Activated CD8-positive, alpha-beta T cell treated with anti-CD3 and anti-CD28 coated beads, Interleukin-2, amount 10 ng/mL, durations not matched to agents 7 days and 5 days (primary cell): ENCODE measurements at regions not wholly inside any gene's neighbourhood (a gene's known extent, or its start where the extent isn't known, plus 50 kb on each side); places are given as distances from the start of the nearest gene placed in this dataset.

Experiments used
- ATAC-seq: fragments of 150-1000 bp; cut with Tn5 transposase; one replicate; pipeline ENCODE4 v1.10.0; 2021; ENCODE audit warnings: moderate library complexity
- CTCF ChIA-PET: fragments of 350-600 bp; sonication (Branson Sonifier 250); formaldehyde crosslinking; loops from one replicate; lab custom pipeline; 2021; ENCODE audit warnings: antibody characterized with exemption; lab: Charles Lee
- POLR2A ChIA-PET: fragments of 350-600 bp; sonication (Branson Sonifier 250); formaldehyde crosslinking; loops from one replicate; lab custom pipeline; 2021; ENCODE audit warnings: antibody characterized with exemption; lab: Charles Lee
- DNase-seq: peaks from one replicate; pipeline ENCODE4 v3.0.0-alpha.2; 2020
- H3K27ac Mint-ChIP-seq: one replicate; pipeline ENCODE4 v1.8.0; 2021; ENCODE audit warnings: mild to moderate bottlenecking, mixed read lengths
- H3K27me3 Mint-ChIP-seq: one replicate; pipeline ENCODE4 v1.8.0; 2021; ENCODE audit warnings: low read depth, mixed read lengths
- H3K36me3 Mint-ChIP-seq: one replicate; pipeline ENCODE4 v1.8.0; 2021; ENCODE audit warnings: low read depth, mixed read lengths
- H3K4me1 Mint-ChIP-seq: one replicate; pipeline ENCODE4 v1.8.0; 2021; ENCODE audit warnings: low read depth, mixed read lengths
- H3K4me3 Mint-ChIP-seq: one replicate; pipeline ENCODE4 v1.8.0; 2021; ENCODE audit warnings: mild to moderate bottlenecking, mixed read lengths
- H3K9me3 Mint-ChIP-seq: one replicate; pipeline ENCODE4 v1.8.0; 2022; ENCODE audit warnings: mixed read lengths; ENCODE audit not compliant: insufficient read depth

GRCh38 chr18:63071701-63072141 lies 247.8 kb downstream of the BCL2 start:
- H3K4me1 Mint-ChIP-seq = peaks cover 11% of the 10 kb centered on the region
- H3K36me3 Mint-ChIP-seq = no peaks in the 10 kb centered on the region
- no peak overlapping the region for H3K27ac Mint-ChIP-seq
- DNase-seq = no peak
- H3K27me3 Mint-ChIP-seq = peaks cover 25% of the 10 kb centered on the region
- ChIA-PET CTCF (interaction anchor here (1.8 kb wide), 1 partner anchor 55 kb away, joined by 6 read pairs; no protein-coding TSS in a partner anchor), POLR2A (no interaction called here)
- no peak overlapping the region for H3K4me3 Mint-ChIP-seq
- no peaks in the 10 kb centered on the region for H3K9me3 Mint-ChIP-seq
- ATAC-seq = no peak

GRCh38 chr18:63070767-63071502 lies 248.6 kb downstream of the BCL2 start:
- ChIA-PET POLR2A (no interaction called here), CTCF (interaction anchor here (1.8 kb wide), 1 partner anchor 55 kb away, joined by 6 read pairs; no protein-coding TSS in a partner anchor)
- Mint-ChIP-seq H3K27ac (no peak overlapping the region), H3K27me3 (peaks cover 23% of the 10 kb centered on the region), H3K4me3 (no peak overlapping the region), H3K4me1 (peaks cover 11% of the 10 kb centered on the region), H3K9me3 (no peaks in the 10 kb centered on the region), H3K36me3 (no peaks in the 10 kb centered on the region)
- no peak for ATAC-seq
- no peak for DNase-seq

GRCh38 chr18:63069496-63069895 lies 250.1 kb downstream of the BCL2 start:
- CTCF ChIA-PET = interaction anchor here (0.9 kb wide), 1 partner anchor 26 kb away, joined by 3 read pairs; no protein-coding TSS in a partner anchor
- Mint-ChIP-seq H3K36me3 (no peaks in the 10 kb centered on the region), H3K27me3 (peaks cover 21% of the 10 kb centered on the region), H3K4me3 (no peak overlapping the region), H3K27ac (no peak overlapping the region), H3K4me1 (no peaks in the 10 kb centered on the region), H3K9me3 (no peaks in the 10 kb centered on the region)
- DNase-seq (no peak), ATAC-seq (no peak)
- POLR2A ChIA-PET = no interaction called here

- no peaks in the 10 kb centered on the region for H3K36me3 Mint-ChIP-seq
- ChIA-PET CTCF (interaction anchor here (1.0 to 1.3 kb wide), 2 partner anchors 10 to 271 kb away, joined by 3 read pairs; no protein-coding TSS in a partner anchor), POLR2A (no interaction called here)
- no peak overlapping the region for H3K4me3 Mint-ChIP-seq
- no peak overlapping the region for H3K27ac Mint-ChIP-seq
- H3K27me3 Mint-ChIP-seq = peaks cover 23% of the 10 kb centered on the region
- ATAC-seq (no peak), DNase-seq (no peak)
- no peaks in the 10 kb centered on the region for H3K9me3 Mint-ChIP-seq
- no peaks in the 10 kb centered on the region for H3K4me1 Mint-ChIP-seq
Observed at GRCh38 chr18:63067939-63068338, 251.6 kb downstream of the BCL2 start.

GRCh38 chr18:63065172-63065571 lies 254.4 kb downstream of the BCL2 start:
- H3K9me3 Mint-ChIP-seq = no peaks in the 10 kb centered on the region
- H3K4me3 Mint-ChIP-seq = no peak overlapping the region
- no peaks in the 10 kb centered on the region for H3K36me3 Mint-ChIP-seq
- no peak for ATAC-seq
- DNase-seq = no peak
- ChIA-PET CTCF (no interaction called here), POLR2A (no interaction called here)
- H3K4me1 Mint-ChIP-seq = no peaks in the 10 kb centered on the region
- peaks cover 27% of the 10 kb centered on the region for H3K27me3 Mint-ChIP-seq
- no peak overlapping the region for H3K27ac Mint-ChIP-seq

GRCh38 chr18:63063171-63063570 lies 256.4 kb downstream of the BCL2 start:
- no peaks in the 10 kb centered on the region for H3K9me3 Mint-ChIP-seq
- POLR2A ChIA-PET = interaction anchor here (0.5 kb wide), 1 partner anchor 9 kb away, joined by 3 read pairs; no protein-coding TSS in a partner anchor
- no peak overlapping the region for H3K4me3 Mint-ChIP-seq
- H3K36me3 Mint-ChIP-seq = no peaks in the 10 kb centered on the region
- DNase-seq (no peak), ATAC-seq (no peak)
- peaks cover 22% of the 10 kb centered on the region for H3K27me3 Mint-ChIP-seq
- CTCF ChIA-PET = no interaction called here
- no peak overlapping the region for H3K27ac Mint-ChIP-seq
- H3K4me1 Mint-ChIP-seq = no peaks in the 10 kb centered on the region

GRCh38 chr18:63062246-63062645 lies 257.3 kb downstream of the BCL2 start:
- CTCF ChIA-PET = interaction anchor here (1.3 kb wide), 1 partner anchor 46 kb away, joined by 4 read pairs; no protein-coding TSS in a partner anchor
- ATAC-seq (no peak), DNase-seq (no peak)
- Mint-ChIP-seq H3K27me3 (peaks cover 22% of the 10 kb centered on the region), H3K27ac (no peak overlapping the region), H3K36me3 (no peaks in the 10 kb centered on the region), H3K4me1 (no peaks in the 10 kb centered on the region), H3K4me3 (no peak overlapping the region), H3K9me3 (no peaks in the 10 kb centered on the region)
- POLR2A ChIA-PET = no interaction called here

GRCh38 chr18:63061303-63061702 lies 258.3 kb downstream of the BCL2 start:
- Mint-ChIP-seq H3K27me3 (peaks cover 22% of the 10 kb centered on the region), H3K9me3 (no peaks in the 10 kb centered on the region), H3K27ac (no peak overlapping the region), H3K36me3 (no peaks in the 10 kb centered on the region), H3K4me1 (no peaks in the 10 kb centered on the region), H3K4me3 (no peak overlapping the region)
- no peak for ATAC-seq
- DNase-seq = no peak
- ChIA-PET POLR2A (no interaction called here), CTCF (interaction anchor here (1.3 kb wide), 1 partner anchor 45 kb away, joined by 4 read pairs; no protein-coding TSS in a partner anchor)

DNA sequence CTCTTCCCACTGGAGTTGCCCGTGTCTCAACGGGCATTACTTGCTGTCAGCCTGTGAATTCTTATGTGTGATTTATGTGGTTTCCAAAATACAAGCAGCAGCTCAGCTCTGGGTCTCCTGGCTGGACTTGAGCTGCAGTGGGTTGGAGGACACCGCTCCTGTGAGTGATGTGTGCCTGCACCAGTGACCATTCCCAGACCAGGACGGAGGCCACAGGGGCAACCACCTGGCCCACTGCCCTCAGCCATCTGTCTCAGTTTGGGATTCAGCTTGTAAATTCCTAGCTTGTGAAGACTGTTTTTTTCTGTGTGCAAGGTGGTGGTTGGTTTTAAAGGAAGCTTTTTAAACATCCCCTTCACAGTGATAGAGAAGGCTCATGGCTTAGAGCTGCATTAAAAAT lies 261.0 kb downstream of the BCL2 start:
- Mint-ChIP-seq H3K9me3 (no peaks in the 10 kb centered on the region), H3K27ac (no peak overlapping the region), H3K4me3 (no peak overlapping the region), H3K27me3 (peaks cover 21% of the 10 kb centered on the region), H3K36me3 (no peaks in the 10 kb centered on the region), H3K4me1 (no peaks in the 10 kb centered on the region)
- ChIA-PET POLR2A (interaction anchor here (0.5 kb wide), 1 partner anchor 65 kb away, joined by 3 read pairs; no protein-coding TSS in a partner anchor), CTCF (interaction anchor here (1.5 kb wide), 1 partner anchor 9 kb away, joined by 3 read pairs; no protein-coding TSS in a partner anchor)
- no peak for ATAC-seq
- no peak for DNase-seq

DNA sequence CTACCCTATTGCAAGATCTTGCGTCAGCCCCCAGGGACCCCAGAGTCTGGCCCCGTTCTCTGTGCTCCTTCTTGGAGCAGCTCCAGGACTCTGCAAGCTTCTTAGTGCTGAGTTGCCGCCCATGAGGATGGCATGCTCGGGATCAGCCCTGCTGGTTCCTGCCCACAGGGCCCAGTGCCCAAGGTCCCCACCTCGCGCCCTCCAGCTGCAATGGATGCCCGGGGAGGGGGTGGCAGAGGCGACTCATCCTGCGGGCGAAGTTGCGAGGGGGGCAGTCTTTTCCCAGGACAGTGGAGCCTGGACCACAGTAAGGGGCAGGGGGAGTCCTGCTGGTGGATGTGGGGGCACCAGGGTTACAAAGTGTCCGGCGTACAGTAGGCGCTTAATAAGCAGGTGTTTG lies 261.9 kb downstream of the BCL2 start:
- ATAC-seq (no peak), DNase-seq (no peak)
- H3K4me3 Mint-ChIP-seq = no peak overlapping the region
- H3K27me3 Mint-ChIP-seq = peaks cover 19% of the 10 kb centered on the region
- CTCF ChIA-PET = interaction anchor here (1.5 kb wide), 1 partner anchor 10 kb away, joined by 3 read pairs; no protein-coding TSS in a partner anchor
- H3K9me3 Mint-ChIP-seq = no peaks in the 10 kb centered on the region
- H3K27ac Mint-ChIP-seq = no peak overlapping the region
- no peaks in the 10 kb centered on the region for H3K36me3 Mint-ChIP-seq
- POLR2A ChIA-PET = no interaction called here
- H3K4me1 Mint-ChIP-seq = no peaks in the 10 kb centered on the region

GRCh38 chr18:63054901-63055584 lies 264.5 kb downstream of the BCL2 start:
- no peak overlapping the region for H3K4me3 Mint-ChIP-seq
- H3K27ac Mint-ChIP-seq = no peak overlapping the region
- POLR2A ChIA-PET = no interaction called here
- peaks cover 16% of the 10 kb centered on the region for H3K4me1 Mint-ChIP-seq
- no peaks in the 10 kb centered on the region for H3K36me3 Mint-ChIP-seq
- CTCF ChIA-PET = no interaction called here
- H3K9me3 Mint-ChIP-seq = no peaks in the 10 kb centered on the region
- DNase-seq (no peak), ATAC-seq (no peak)
- H3K27me3 Mint-ChIP-seq = peaks cover 21% of the 10 kb centered on the region
